GM21786 (cell line): ENCODE measurements at regions not wholly inside any gene's neighbourhood (a gene's known extent, or its start where the extent isn't known, plus 50 kb on each side); places are given as distances from the start of the nearest gene placed in this dataset.
"Not testable (repeated sequence)": the region's sequence is repeated elsewhere in the genome, so short reads cannot be mapped to it uniquely, and the experiment has no call there.

Source experiments
- ATAC-seq: cut with Tn5 transposase; IDR thresholded peaks from one replicate; pipeline ENCODE4 v1.9.1; 2021; ENCODE audit not compliant: unreplicated experiment

GRCh38 chr3:173217127-173217526 lies 76.1 kb upstream of the SPATA16 start:
- no peak for ATAC-seq

- ATAC-seq = no peak
Measured at GRCh38 chr3:173216063-173216462, 75.0 kb upstream of the SPATA16 start.

- ATAC-seq = no peak
Measured at GRCh38 chr3:173214576-173214975, 73.5 kb upstream of the SPATA16 start.

- ATAC-seq = no peak
Measured at GRCh38 chr3:173199568-173199967, 58.5 kb upstream of the SPATA16 start.

- not testable (repeated sequence) for ATAC-seq
Measured at GRCh38 chr3:173194868-173195267, 53.8 kb upstream of the SPATA16 start.

GRCh38 chr3:173191611-173192010 lies 50.6 kb upstream of the SPATA16 start:
- ATAC-seq = no peak
